Mesothelial cell of epicardium (in vitro differentiated cells): ENCODE measurements at regions not wholly inside any gene's neighbourhood (a gene's known extent, or its start where the extent isn't known, plus 50 kb on each side); places are given as distances from the start of the nearest gene placed in this dataset.

Experiments
- DNase-seq, 2 experiments: peaks; one replicate each; pipeline ENCODE4 v3.0.0; 2021; ENCODE audit warnings: low spot score in 2 of 2; ENCODE audit not compliant: unreplicated experiment in 2 of 2
- H3K27ac Mint-ChIP-seq: 2 replicates; pipeline ENCODE4 v1.8.0; 2021; ENCODE audit warnings: mixed read lengths
- H3K27me3 Mint-ChIP-seq: 2 replicates; pipeline ENCODE4 v1.8.0; 2021; ENCODE audit warnings: low read depth, mixed read lengths
- H3K36me3 Mint-ChIP-seq: 2 replicates; pipeline ENCODE4 v1.8.0; 2021; ENCODE audit warnings: mixed read lengths
- H3K4me1 Mint-ChIP-seq: 2 replicates; pipeline ENCODE4 v1.8.0; 2021; ENCODE audit warnings: mixed read lengths
- H3K4me3 Mint-ChIP-seq: 2 replicates; pipeline ENCODE4 v1.8.0; 2021; ENCODE audit warnings: mild to moderate bottlenecking, moderate library complexity, mixed read lengths
- H3K9me3 Mint-ChIP-seq: 2 replicates; pipeline ENCODE4 v1.8.0; 2021; ENCODE audit warnings: mixed read lengths
- CTCF ChIP-seq: fragments of 200-600 bp; sonication (generic); IDR thresholded peaks from one replicate; pipeline ENCODE4 v1.5.0; 2021; ENCODE audit warnings: antibody characterized with exemption; ENCODE audit not compliant: unreplicated experiment

DNA sequence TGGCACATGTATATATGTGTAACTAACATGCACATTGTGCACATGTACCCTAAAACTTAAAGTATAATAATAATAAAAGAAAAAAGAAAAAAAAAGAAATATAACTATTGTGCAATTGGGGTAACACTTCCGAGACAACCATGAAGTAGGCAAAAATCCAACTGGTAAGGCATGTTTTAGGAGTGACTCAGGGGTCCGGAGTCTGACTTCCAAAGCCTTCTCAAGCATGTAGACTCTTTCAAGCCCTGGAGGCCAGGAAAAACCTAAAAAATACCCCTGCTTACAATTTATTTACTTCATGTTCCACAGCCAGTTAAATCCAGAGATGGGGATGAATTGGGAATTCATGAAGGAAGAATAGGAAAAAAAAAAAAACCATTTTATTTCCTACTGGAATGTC lies 161.3 kb upstream of the PHACTR1 start:
- Mint-ChIP-seq H3K4me3 (no peak overlapping the region), H3K27ac (no peak overlapping the region), H3K36me3 (no peaks in the 10 kb centered on the region), H3K4me1 (peaks cover 12% of the 10 kb centered on the region), H3K9me3 (peaks cover 9% of the 10 kb centered on the region), H3K27me3 (no peaks in the 10 kb centered on the region)
- no peak for TF ChIP-seq CTCF
- no peak for DNase-seq

GRCh38 chr6:12555781-12556180 lies 160.8 kb upstream of the PHACTR1 start:
- no peak overlapping the region for H3K4me3 Mint-ChIP-seq
- no peaks in the 10 kb centered on the region for H3K36me3 Mint-ChIP-seq
- DNase-seq = no peak
- TF ChIP-seq CTCF = no peak
- H3K27ac Mint-ChIP-seq = no peak overlapping the region
- peaks cover 12% of the 10 kb centered on the region for H3K4me1 Mint-ChIP-seq
- H3K9me3 Mint-ChIP-seq = peaks cover 11% of the 10 kb centered on the region
- H3K27me3 Mint-ChIP-seq = no peaks in the 10 kb centered on the region

DNA sequence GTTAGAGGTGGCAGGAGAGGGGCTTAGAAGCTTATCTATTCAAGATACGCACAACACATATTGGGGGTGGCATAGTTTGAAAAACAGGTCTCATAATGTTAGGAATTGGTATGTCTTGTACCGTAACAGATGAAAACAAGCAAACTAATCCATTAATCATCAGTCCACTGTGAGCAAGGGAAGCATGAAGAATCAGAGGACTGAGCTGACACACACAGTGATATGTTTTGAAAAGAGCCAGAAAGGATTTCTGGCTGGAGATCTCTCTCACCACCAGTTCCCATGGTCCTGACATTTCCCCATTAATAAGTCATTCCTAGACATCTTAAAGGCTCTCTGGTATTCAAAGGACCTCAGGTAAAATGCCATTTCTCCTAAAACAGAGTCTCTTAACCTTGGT lies 158.8 kb upstream of the PHACTR1 start:
- Mint-ChIP-seq H3K36me3 (peaks cover 3% of the 10 kb centered on the region), H3K9me3 (peaks cover 22% of the 10 kb centered on the region), H3K4me3 (no peak overlapping the region), H3K27me3 (no peaks in the 10 kb centered on the region), H3K4me1 (peaks cover 12% of the 10 kb centered on the region), H3K27ac (no peak overlapping the region)
- DNase-seq = no peak
- TF ChIP-seq CTCF = no peak

- TF ChIP-seq CTCF = no peak
- no peak overlapping the region for H3K27ac Mint-ChIP-seq
- no peaks in the 10 kb centered on the region for H3K27me3 Mint-ChIP-seq
- peaks cover 47% of the 10 kb centered on the region for H3K9me3 Mint-ChIP-seq
- DNase-seq = no peak
- peaks cover 3% of the 10 kb centered on the region for H3K36me3 Mint-ChIP-seq
- H3K4me1 Mint-ChIP-seq = peaks cover 12% of the 10 kb centered on the region
- H3K4me3 Mint-ChIP-seq = no peak overlapping the region
Measured at GRCh38 chr6:12560315-12560714, 156.3 kb upstream of the PHACTR1 start.

DNA sequence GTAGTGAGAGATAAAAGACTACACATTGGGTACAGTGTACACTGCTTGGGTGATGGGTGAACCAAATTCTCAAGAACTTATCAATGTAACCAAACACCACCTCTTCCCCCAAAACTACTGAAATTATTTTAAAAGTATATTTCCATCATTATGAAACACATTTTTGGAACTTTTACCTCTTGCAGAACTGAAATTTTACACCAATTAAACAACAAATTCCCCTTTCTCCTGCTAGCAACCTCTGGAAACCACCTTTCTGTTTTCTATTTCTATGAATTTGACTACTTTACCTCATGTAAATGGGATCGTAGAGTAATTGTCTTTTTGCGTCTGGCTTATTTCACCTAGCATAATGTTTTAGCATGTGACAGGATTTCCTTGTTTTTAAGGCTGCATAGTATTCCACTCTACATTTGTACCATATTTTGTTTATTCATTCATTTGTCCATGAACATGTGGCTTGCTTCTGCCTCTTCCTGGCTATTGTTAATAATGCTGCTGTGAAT lies 149.9 kb upstream of the PHACTR1 start:
- no peak for TF ChIP-seq CTCF
- DNase-seq = no peak
- Mint-ChIP-seq H3K27me3 (no peaks in the 10 kb centered on the region), H3K27ac (no peak overlapping the region), H3K36me3 (peaks cover 5% of the 10 kb centered on the region), H3K9me3 (peaks cover 40% of the 10 kb centered on the region), H3K4me3 (no peak overlapping the region), H3K4me1 (peaks cover 11% of the 10 kb centered on the region)

DNA sequence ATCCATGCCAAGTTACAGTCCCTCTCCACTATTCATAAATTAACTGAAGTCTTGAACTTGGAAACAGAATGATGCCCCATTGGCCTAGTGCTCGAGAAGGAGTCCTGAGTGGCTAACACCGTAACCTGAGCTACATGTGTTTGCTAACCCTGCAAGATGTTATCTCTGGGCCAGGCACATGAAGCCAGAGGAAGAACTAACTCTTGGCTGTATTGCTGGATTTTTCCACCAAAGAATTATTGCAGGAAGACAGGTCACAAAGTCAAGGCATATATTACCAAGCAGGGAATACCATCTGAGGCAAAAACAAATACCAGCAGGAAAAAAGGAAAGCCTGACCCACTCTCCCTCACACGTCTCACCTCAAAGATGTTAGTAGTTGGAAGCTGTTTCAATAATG lies 148.9 kb upstream of the PHACTR1 start:
- DNase-seq = no peak
- Mint-ChIP-seq H3K27me3 (no peaks in the 10 kb centered on the region), H3K27ac (no peak overlapping the region), H3K9me3 (peaks cover 35% of the 10 kb centered on the region), H3K36me3 (peaks cover 2% of the 10 kb centered on the region), H3K4me1 (peaks cover 11% of the 10 kb centered on the region), H3K4me3 (no peak overlapping the region)
- no peak for TF ChIP-seq CTCF
